GM21529 (cell line): ENCODE measurements at regions not wholly inside any gene's neighbourhood (a gene's known extent, or its start where the extent isn't known, plus 50 kb on each side); places are given as distances from the start of the nearest gene placed in this dataset.
A peak's percentile ranks its signal among the peaks of the same experiment; 100 is the strongest.
"Not testable (repeated sequence)": the region's sequence is repeated elsewhere in the genome, so short reads cannot be mapped to it uniquely, and the experiment has no call there.

Experiments used
- ATAC-seq: cut with Tn5 transposase; IDR thresholded peaks from one replicate; pipeline ENCODE4 v1.9.1; 2021; ENCODE audit not compliant: unreplicated experiment

DNA sequence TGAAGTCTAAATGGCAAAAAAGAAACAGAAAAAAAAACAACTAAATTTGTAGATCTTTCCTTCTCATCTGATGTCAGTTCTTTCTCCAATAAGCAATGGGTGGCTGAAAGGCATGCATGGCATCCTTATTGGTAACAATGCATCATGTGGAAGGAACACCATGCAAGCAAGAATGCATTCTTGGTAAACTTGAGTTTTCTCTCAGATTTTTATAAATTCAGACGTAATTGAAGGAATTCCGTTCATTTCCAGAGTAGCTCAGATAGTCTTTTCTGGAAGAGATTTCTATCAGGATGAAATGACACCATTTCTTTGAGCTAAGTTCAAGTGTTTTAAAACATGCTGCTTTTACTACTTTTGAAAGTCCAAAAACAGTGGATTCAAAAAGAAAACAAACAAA is 373.0 kb downstream of the COG6 start:
- no peak for ATAC-seq

DNA sequence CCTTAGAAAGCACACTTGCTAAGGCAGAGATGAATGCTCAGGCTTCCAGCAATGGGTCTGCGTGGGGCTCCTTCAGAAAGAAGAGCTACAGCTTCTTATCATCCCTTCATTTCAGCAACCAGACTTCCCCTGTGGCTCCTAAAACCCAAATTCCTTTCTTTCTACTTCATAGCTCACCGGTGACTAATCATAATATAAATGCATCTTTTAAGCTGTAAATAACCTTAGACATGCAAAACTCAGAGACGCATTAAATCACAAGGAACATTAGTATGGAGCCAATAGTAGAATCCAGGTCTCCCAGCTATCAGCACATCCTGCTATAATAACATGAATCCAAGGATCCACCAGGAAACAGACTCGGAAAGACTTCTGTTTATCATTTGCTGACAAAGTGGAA is 375.6 kb downstream of the COG6 start:
- ATAC-seq, result no peak

DNA sequence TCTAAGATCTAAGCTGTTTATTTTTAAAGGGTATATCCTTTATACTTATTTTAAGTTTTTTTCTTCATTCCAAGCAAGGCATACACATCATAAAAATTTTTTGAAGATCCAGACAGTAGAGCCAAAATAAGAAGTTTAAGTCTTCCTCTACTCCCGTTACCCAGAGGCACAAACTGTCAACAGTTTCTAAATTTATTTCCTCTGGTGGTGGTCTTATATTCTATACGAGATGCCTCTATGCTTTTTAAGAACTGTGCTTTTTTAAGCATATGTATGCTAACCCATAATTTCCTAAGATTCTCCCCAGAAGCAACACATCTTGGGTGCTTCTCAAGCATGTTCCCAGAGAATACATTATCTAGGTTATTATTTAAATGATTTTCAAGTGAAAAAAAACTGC is 383.6 kb downstream of the COG6 start:
- ATAC-seq, result no peak

DNA sequence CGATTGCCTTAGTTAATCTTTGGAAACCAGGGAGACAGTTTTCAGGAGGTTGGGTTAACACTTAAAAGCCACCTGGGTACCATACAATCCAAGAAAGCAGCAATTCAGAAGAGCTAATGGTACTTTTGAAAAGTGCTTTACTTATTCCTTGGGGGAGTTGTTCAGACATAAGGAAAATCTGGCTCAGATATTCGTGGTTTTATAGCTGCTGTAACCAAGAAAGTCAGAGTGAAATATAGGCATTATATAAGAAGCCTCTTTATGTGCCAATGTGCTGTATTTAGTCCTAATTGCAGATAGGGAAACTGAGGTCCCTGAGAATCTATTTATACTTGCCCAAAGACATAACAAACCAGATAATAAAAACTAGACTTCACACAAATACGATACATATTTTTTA is 387.5 kb downstream of the COG6 start:
- ATAC-seq, result no peak

DNA sequence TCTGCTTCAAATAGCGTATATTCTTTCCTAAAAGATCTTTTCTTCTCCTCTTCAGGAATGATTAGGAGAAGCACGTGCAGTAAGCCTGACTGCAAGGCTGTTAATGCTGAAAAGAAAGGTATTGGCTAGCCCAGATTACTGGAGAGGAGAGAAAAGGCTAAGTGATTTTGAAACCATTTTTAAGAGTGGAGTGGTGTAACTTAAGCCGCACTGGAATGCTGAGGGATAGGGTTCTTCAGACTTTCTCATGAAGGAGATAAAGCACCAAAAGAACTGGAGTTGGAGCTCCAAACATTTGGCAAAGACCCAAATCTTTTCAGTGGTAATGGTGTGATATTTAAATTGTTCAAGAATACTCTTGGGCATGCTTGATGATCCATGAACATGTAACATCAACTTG is 388.3 kb downstream of the COG6 start:
- no peak for ATAC-seq

DNA sequence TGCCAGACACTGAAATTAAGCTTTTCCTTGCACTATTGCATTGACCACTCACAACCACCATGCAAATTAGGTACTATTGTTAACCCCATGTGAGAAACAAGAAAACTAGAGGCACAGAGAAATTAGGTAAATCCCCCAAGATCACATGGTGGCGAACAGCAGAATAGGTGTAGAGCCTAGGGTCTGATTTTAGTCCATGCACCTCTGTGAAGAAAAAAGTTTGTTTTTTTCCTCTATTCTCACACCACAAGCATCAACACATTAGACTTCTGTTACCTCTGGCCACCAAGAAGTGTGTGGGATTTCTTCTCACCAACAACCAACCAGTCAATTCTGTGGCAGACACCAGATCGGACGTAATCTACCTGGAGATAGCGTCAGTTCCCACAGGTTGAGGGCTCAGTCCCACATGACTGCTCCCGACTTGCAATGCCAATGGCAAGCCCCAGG is 391.9 kb downstream of the COG6 start:
- ATAC-seq, result peak; percentile 92

DNA sequence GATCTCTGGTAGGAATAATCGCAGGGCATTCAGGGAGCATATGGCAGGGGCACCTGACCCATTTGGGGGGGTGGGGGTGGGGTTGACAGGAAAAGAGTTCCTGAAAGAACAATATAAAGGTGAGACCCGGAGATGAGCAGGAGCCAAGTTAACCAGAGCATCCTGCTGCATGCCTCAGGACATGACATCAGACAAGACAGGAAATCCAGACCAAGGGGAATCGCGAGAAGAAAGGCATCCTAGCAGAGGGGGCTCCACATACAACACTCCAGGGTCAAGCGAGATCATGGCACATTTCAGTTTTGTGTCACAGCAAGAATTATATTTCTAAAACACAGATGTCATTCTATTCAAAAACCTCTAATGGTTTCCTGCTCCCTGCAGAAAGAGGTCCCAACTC is 393.1 kb downstream of the COG6 start:
- ATAC-seq, result no peak

DNA sequence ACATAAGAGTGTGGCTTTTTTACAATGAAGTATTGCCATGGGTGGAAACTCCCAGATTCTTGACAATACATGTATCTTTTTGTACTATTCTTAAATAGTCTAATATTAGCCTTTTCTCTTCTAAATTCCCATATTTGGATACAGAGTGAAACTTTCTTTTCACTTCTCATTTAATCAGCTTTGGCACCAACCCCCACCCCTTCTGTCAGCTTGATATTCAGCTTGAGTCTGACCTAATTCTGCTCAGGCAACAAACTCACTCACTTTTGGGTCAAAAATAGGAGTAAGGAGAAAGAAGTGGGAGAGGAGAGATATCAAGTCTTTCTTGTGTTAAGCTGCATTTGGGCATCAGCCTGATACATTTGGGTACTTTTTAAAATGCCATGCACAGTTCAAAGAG is 397.5 kb downstream of the COG6 start:
- no peak for ATAC-seq

DNA sequence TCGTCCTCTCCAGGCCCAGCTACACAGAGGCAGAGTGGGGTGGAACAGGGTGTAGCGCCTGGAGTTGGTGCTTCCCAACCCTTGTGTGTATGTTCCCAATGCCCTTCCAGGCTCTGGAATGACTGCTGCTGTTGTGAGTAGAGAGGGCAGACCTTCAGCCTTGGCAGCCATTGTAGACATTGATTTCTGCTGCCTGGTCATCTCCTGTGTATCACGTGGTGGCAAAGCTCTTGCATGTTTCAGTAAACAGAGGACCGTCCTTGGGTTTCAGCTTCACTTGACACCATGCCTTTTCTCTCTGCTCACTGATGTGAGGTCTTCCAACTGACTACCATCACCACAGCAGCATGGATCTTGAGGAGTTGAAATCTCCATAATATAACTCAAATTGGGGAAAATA is 397.9 kb downstream of the COG6 start:
- no peak for ATAC-seq

DNA sequence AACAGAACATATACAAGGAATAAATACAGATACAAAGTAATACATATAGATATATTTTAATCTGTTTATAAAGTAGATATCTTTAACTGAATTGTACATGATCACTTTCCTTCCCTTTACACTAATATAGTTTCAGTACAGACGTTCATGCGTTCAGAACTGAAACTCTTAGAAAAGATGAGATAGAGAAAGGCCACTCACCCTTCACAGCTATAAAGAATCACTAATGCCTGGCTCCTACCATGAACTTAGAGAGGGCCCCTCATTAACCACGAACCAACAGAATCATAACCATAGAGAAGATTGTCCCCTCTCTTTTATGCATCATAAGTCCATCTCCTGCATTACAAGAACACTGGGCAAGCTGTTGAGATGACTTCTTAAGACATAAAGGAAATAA is 399.0 kb downstream of the COG6 start:
- ATAC-seq, result not testable (repeated sequence)

DNA sequence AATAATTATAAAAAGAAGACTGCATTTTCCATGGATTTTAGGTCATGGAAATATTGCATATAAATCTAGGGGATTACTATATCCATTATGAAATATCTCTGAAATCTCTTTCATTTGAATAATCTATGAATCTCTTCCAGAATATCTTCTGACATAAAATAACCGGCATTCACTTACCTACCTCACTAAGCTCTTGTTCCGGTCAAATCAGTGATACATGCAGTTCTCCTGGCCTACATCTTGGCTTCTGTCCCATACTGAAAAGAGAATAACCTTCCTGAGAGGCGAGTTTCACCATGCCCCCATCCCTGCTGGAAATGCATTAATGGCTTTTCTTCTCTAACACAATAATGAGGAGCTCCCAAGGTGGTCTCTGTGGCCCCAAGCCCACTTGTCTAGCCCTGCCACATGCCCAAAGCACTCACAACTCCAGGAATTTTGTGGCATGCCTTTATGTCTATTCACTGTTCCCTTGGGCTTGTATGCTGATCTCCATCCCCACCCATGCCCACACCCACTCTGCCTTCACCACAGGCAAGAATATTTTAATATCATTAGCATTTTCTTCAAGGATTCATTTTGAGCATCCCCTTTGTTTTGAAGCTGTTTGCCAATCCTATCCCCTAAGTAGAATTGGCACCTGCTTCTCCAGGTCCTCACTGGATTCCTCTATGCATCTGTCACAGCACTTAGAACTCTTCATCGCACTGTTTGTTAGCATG is 401.6 kb downstream of the COG6 start:
- no peak for ATAC-seq

DNA sequence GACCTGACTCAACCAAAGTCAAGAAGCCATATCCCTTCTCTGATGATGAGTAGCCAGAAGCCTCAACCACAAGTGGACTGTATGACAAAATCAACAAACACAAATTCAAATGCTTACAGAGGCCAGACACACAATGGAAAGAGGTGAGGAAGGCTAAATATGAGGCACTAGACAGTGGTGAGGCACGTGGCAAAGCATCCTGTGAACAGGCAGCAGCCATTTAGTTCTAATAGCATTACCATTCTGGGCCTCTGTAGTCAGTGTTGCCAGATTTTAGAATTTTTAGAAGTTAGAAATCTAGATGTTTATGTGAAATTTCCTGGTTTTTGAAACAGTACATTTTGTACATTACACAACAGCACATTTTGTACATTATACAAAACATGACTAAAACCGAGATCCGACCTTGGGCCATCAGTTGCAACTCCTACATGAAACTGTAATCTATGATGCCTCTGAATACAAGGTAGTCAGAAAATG is 403.3 kb downstream of the COG6 start:
- peak; percentile 45 for ATAC-seq

DNA sequence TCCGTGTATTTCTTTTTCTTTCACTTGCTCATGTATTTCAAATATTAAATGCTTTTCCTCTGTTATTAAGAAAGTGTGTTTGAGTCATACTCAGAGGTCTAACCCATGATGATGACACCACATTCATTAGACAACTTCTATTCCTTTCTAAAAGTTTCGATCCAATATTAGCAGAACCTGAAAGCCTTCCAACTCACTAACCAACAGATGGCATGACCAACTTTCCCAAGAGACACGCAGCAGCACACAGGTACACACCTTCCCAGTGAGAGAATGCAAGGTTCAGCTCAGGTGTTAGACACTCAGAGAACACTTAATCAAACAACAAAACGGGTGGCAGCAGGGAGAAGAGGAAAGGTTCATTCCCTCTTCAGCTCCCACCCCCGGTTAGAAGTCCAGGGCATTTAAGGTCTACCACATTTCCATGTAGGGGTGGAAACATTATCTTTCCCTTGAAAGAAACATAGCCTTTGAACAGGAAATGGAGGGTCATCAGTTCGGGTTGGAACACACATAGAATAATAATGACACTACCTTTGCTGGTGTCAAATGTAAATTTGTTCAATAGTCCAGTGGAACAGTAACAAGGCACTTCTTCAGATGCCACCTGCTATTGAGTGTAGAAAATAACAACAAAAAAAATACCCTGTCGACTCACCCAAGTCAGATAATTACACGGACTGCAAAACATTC is 404.2 kb downstream of the COG6 start:
- no peak for ATAC-seq

DNA sequence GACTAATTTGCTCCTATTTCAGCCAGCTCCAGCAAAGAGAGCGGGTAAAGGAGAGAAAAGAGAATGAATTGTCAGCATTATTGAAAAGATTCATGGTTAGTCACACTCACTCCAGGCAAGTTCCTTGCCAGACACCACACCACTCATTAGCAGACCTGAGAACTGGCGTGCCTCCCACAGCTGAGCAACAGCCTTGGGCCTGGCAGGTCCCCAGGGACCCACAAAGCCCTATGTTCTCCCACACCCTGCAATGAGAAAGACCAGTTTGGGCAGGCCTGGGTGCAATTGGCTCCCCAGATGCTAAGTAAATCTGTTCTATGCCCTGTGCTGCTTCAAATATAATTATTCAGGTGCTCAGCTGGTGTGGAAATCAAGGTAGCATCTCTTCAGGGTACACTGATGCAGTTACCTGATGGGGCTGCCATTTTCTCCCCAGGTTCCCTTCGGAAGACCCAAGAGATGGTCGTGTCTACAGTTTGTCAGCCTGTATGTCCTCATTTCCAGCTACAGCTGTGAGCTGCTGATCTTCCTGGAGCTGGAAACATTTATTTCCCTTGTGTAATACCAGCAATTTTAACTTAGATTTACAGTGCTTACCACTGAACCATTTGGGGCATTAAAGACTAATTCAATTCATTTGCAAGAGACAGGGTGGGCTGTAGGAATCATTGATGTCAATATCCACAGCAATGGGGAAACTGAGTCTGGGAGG is 405.0 kb downstream of the COG6 start:
- peak; percentile 83 for ATAC-seq

DNA sequence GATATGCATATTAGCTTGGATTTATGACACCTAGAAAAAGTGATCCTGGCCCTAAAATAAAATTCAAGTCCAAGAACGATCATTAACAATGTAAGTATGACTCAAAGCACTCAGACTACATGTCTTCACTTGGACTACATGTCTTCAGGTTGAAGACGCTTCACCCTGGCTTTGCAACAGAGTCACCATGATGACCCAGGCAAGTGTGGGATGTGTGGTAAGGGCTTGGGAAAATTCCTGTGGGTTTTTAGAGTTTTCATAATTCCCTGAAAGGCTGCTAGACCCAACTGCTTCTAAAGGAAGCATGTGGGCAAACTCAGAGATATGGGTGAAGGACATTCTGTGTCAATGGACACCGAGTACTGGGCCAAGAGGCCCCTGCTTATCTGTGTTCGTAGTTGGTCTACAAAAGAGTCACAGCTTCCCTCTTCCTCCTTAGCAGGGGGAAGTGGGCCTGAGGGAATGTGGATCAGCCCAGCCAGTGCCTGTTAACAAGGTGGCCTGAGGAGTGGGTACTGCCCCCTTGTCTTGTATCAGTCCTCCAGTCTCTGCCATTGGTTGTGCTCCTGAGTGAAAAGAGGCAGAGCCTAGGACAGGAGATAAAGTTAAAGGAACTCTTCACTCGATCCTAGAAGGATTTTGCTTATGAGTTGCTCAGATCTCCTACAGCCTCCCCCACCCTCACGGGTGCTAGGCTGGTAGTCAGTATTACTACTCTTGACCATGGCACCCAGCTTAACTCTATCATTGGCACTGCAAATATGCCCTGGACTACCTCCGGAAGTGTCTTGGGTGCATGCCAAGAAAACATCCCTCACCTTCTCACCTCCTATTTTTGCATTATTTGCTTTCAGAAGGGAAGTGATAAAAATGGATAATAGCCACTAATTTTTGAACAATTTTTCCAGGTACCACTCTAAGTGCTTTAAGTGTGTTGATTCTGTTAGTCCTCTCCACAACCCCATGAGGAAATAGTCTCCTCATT is 406.3 kb downstream of the COG6 start:
- no peak for ATAC-seq

DNA sequence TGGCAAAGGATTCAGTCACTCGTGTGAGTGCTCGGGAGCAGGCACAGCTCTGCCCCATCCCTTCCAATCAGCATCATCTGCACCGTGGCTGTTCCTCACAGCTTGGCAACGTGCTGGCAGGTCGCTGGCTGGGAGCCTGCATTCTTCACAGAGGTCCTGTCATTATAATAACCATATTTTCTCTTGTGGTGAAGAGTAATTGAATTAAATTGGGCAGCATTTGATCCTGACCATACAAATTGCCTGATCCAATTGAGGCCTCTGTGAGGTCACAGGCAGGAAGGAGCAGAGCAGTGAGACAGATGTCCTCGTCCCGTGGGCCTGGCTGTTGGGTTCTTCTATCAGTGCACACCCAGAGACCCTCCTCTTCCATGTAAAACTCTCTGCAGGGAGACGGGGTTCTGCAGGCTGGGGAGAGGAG is 407.8 kb downstream of the COG6 start:
- ATAC-seq, result no peak

DNA sequence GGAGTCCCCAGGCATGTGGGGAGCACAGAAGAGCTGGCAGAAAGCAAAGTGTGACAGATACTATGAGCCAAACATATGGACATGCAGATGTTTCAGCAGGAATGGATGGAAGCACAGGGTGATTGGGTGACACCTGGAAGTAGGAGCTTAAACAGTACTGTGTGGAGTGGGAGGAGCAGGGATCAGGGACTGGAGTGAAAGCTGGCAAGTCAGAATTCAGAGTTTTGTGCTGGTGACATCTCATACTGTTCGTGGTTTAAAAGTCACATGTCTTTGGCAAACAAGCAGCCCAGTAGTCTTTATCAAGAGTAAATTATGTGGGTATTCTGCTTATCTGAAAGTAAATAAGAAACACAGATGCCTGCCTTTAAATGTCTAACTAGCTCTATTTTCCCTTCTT is 408.2 kb downstream of the COG6 start:
- no peak for ATAC-seq

DNA sequence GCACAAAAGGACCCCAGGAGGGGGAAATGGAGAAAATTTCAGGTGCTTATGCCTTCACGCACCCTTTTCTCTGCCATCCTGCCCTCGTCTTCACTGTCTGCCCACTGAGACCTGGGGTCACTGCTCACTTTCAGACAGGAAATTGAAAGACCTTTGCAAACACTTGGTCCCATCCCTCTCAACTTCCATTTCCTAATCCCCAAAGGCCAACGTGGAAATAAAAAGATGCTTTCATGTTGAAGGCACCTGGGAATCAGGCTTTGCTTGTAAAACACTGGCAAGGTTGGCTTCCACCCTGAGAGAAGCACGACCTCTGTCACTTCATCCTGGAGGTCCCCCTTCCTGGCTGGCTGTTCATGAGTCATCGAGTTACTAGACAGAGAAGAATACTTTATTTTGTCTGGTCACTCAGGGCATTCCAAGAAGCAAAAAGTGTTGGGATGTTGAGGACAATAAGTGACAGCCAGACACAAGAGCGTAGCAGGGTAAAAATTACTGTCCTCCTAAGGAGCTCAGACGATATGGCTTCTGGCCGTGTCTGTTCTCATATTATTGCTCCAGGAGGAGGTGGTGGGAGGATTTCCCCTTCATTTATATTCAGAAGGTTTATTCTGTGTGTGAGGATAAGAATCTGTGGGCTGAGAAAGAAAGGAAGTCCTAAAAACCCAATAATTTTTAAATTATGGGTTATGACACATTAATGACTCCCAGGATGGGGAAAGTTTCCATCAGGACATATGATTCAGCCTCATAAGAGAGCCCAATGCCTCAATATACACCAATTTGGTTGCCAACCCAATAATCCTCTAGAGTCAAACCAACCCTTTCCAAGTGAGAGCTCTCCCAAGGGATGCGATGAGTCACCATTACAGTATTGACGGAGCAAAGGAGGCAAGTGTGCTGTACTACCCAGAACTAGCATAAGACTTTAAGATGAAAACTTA is 409.0 kb downstream of the COG6 start:
- no peak for ATAC-seq

DNA sequence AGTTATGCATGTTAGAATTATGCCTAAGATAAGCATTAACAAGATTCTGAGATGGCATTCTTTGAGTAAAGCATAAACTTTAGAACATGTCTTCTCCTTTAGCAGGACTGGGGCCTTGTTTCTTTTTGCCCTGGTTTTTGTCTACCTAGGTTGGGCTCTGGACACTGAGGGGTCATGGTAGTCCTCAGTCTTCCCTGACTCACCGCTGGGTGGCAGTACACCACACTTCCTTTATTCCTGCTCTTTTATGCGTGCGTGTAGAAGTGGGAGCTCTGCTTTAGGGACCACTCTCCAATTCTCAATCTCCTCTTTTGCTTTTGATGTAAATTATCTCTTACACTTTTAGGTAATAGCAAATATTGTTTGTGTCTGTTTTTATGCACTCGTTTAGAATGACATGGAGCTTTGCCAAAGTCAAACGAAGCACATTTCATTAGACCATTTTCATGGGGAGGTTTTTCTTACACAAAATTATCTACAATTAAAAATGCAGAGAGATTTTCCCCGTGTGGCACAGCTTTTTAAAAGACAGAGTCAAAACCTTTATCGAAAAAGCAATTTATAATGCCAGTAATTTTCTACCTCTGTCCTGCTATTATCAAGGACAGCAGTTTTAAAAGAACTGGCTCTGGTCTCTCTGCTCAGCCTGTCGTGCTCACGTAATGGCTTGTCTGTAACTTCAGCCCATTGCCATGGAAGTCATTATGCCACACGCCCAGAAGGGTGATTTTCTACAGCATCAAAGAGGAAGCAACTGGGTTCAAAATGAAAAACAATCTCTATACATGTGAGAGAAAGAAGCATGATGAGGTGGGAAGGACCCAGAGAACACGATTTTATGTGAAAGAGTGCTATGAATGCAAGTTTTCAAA is 413.9 kb downstream of the COG6 start:
- ATAC-seq, result peak; percentile 56
